Neural progenitor cell (in vitro differentiated cells): ENCODE measurements at regions not wholly inside any gene's neighbourhood (a gene's known extent, or its start where the extent isn't known, plus 50 kb on each side); places are given as distances from the start of the nearest gene placed in this dataset.

Experiments used
- CTCF ChIP-seq: fragments of 200-600 bp; sonication (generic); IDR thresholded peaks from 2 replicates; pipeline ENCODE4 v1.5.1; 2017; ENCODE audit warnings: antibody characterized with exemption, mild to moderate bottlenecking
- EZH2 ChIP-seq: fragments of 200-600 bp; sonication (generic); IDR thresholded peaks from 2 replicates; pipeline ENCODE4 v1.6.1; 2017; ENCODE audit warnings: antibody characterized with exemption, mild to moderate bottlenecking, moderate library complexity
- EZH2phosphoT487 ChIP-seq: fragments of 200-600 bp; sonication (generic); IDR thresholded peaks from 2 replicates; pipeline ENCODE4 v1.6.1; 2017; ENCODE audit warnings: antibody characterized with exemption

DNA sequence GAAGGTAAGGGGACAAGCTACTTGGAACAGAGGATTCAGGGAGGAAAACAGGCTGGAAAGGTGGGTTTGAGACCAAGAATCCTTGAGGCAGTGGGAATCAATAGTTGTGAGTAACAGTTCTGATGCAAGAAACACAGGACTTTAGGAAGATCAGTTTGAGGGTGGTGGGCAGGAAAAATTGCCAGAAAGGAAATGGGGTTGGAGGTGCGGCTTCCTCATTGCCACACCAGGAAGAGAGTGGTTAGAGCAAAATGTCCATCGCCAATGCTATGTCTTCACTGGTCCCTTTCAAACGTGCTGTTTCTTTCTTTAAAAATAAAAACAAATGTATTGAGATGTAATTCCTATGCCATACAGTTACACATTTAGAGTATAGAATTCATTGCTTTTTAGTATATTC is 57.1 kb upstream of the NOCT start:
- TF ChIP-seq EZH2 (no peak), CTCF (no peak), EZH2phosphoT487 (no peak)
